GM12878 (cell line): ENCODE measurements at regions not wholly inside any gene's neighbourhood (a gene's known extent, or its start where the extent isn't known, plus 50 kb on each side); places are given as distances from the start of the nearest gene placed in this dataset.

Experiments used
- DPF2 ChIP-seq: fragments of 450-650 bp; IDR thresholded peaks from 2 replicates; pipeline ENCODE4 v1.6.1; 2017; ENCODE audit warnings: mild to moderate bottlenecking
- JUNB ChIP-seq: IDR thresholded peaks from 2 replicates; pipeline ENCODE4 v1.6.1; 2016; ENCODE audit warnings: antibody characterized with exemption, mild to moderate bottlenecking
- MXI1 ChIP-seq: fragments of 150-350 bp; IDR thresholded peaks from 2 replicates; pipeline ENCODE4 v1.6.1; 2011; ENCODE audit warnings: low read depth, mild to moderate bottlenecking, inconsistent platforms, low read length, improper control_type of control experiment
- NFIC ChIP-seq: IDR thresholded peaks from 2 replicates; pipeline ENCODE4 v1.6.1; 2012; ENCODE audit warnings: low read depth, mild to moderate bottlenecking, inconsistent platforms, low read length, moderate library complexity
- NFXL1 ChIP-seq: fragments of 450-650 bp; IDR thresholded peaks from 2 replicates; pipeline ENCODE4 v1.6.1; 2017; ENCODE audit warnings: antibody characterized with exemption, mild to moderate bottlenecking, borderline replicate concordance
- POLR2A ChIP-seq: IDR thresholded peaks from 2 replicates; pipeline ENCODE4 v1.6.1; 2011; ENCODE audit warnings: low read depth, mild to moderate bottlenecking, low read length
- SMC3 ChIP-seq: IDR thresholded peaks from 2 replicates; pipeline ENCODE4 v1.6.1; 2011; ENCODE audit warnings: low read length, improper control_type of control experiment, borderline replicate concordance
- TAF1 ChIP-seq: IDR thresholded peaks from 2 replicates; pipeline ENCODE4 v1.6.1; 2011; ENCODE audit warnings: mild to moderate bottlenecking, low read depth, low read length, borderline replicate concordance
- YBX1 ChIP-seq: fragments of 450-650 bp; IDR thresholded peaks from 2 replicates; pipeline ENCODE4 v1.6.1; 2016; ENCODE audit warnings: antibody characterized with exemption
- TF ChIP-seq, protein P1 (sequence below), 3 experiments: IDR thresholded peaks in 2 of 3; conservative IDR thresholded peaks in 1 of 3; 2 replicates each; pipeline ENCODE4 v1.5.1; 2011; ENCODE audit warnings: low read depth in 3 of 3, low read length in 3 of 3, mild to moderate bottlenecking in 3 of 3, control low read depth in 2 of 3, moderate library complexity in 2 of 3, inconsistent platforms in 1 of 3, mixed read lengths in 1 of 3; ENCODE audit not compliant: control insufficient read depth in 2 of 3, insufficient read depth in 1 of 3; ENCODE audit errors: extremely low read depth in 1 of 3
- TF ChIP-seq, protein P2 (sequence below): IDR thresholded peaks from 2 replicates; pipeline ENCODE4 v1.6.1; 2012; ENCODE audit warnings: low read depth, low read length, improper control_type of control experiment
- TF ChIP-seq, protein P3 (sequence below): fragments of 450-650 bp; IDR thresholded peaks from 2 replicates; pipeline ENCODE4 v1.6.1; 2017; ENCODE audit warnings: mild to moderate bottlenecking, moderate library complexity

DNA sequence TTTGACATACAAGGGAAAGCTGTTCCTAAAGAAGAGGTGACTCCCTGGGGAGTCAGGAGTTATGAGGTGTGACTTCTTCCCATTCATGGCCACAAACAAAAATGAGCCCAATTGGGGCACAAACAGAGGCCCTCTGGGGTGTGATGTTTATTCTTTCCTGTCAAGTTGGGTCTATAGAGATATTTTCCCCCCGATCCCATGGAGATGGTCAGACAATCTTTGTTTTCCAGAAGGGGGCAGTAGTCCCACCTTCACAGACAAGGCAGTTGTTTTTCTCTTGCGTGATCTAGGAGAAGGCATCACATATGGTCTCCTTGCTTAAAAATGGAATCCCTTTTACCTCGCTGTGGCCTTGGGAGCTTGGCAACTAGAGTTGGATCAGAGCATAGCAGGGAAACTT is 110.3 kb downstream of the MFSD1 start:
- TF ChIP-seq, protein P1, sequence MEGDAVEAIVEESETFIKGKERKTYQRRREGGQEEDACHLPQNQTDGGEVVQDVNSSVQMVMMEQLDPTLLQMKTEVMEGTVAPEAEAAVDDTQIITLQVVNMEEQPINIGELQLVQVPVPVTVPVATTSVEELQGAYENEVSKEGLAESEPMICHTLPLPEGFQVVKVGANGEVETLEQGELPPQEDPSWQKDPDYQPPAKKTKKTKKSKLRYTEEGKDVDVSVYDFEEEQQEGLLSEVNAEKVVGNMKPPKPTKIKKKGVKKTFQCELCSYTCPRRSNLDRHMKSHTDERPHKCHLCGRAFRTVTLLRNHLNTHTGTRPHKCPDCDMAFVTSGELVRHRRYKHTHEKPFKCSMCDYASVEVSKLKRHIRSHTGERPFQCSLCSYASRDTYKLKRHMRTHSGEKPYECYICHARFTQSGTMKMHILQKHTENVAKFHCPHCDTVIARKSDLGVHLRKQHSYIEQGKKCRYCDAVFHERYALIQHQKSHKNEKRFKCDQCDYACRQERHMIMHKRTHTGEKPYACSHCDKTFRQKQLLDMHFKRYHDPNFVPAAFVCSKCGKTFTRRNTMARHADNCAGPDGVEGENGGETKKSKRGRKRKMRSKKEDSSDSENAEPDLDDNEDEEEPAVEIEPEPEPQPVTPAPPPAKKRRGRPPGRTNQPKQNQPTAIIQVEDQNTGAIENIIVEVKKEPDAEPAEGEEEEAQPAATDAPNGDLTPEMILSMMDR (IDR thresholded peaks at IDR 0.05 in 2 of 3, conservative IDR thresholded peaks at IDR 0.05 in 1 of 3; ENCODE audit: control insufficient read depth in 2 of 3, extremely low read depth in 1 of 3, insufficient read depth in 1 of 3, low read depth in 3 of 3, low read length in 3 of 3) = 0 out of 6 replicates have a peak, but pooled peaks of 1 of the 3 experiments have one; percentile 6
- no peak for TF ChIP-seq YBX1
- TF ChIP-seq NFXL1 = no peak
- no peak for TF ChIP-seq TAF1
- no peak for TF ChIP-seq NFIC
- TF ChIP-seq MXI1 = no peak
- no peak for TF ChIP-seq POLR2A
- TF ChIP-seq SMC3 = no peak
- TF ChIP-seq, protein P2, sequence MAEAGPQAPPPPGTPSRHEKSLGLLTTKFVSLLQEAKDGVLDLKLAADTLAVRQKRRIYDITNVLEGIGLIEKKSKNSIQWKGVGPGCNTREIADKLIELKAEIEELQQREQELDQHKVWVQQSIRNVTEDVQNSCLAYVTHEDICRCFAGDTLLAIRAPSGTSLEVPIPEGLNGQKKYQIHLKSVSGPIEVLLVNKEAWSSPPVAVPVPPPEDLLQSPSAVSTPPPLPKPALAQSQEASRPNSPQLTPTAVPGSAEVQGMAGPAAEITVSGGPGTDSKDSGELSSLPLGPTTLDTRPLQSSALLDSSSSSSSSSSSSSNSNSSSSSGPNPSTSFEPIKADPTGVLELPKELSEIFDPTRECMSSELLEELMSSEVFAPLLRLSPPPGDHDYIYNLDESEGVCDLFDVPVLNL = no peak
- no peak for TF ChIP-seq JUNB
- no peak for TF ChIP-seq DPF2
- TF ChIP-seq, protein P3, sequence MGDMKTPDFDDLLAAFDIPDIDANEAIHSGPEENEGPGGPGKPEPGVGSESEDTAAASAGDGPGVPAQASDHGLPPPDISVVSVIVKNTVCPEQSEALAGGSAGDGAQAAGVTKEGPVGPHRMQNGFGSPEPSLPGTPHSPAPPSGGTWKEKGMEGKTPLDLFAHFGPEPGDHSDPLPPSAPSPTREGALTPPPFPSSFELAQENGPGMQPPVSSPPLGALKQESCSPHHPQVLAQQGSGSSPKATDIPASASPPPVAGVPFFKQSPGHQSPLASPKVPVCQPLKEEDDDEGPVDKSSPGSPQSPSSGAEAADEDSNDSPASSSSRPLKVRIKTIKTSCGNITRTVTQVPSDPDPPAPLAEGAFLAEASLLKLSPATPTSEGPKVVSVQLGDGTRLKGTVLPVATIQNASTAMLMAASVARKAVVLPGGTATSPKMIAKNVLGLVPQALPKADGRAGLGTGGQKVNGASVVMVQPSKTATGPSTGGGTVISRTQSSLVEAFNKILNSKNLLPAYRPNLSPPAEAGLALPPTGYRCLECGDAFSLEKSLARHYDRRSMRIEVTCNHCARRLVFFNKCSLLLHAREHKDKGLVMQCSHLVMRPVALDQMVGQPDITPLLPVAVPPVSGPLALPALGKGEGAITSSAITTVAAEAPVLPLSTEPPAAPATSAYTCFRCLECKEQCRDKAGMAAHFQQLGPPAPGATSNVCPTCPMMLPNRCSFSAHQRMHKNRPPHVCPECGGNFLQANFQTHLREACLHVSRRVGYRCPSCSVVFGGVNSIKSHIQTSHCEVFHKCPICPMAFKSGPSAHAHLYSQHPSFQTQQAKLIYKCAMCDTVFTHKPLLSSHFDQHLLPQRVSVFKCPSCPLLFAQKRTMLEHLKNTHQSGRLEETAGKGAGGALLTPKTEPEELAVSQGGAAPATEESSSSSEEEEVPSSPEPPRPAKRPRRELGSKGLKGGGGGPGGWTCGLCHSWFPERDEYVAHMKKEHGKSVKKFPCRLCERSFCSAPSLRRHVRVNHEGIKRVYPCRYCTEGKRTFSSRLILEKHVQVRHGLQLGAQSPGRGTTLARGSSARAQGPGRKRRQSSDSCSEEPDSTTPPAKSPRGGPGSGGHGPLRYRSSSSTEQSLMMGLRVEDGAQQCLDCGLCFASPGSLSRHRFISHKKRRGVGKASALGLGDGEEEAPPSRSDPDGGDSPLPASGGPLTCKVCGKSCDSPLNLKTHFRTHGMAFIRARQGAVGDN = no peak
